Thoracic aorta (tissue), 2 donors: ENCODE measurements at regions not wholly inside any gene's neighbourhood (a gene's known extent, or its start where the extent isn't known, plus 50 kb on each side); places are given as distances from the start of the nearest gene placed in this dataset.

Experiments
- ATAC-seq: fragments of 150-250 bp; one replicate; pipeline ENCODE4 v1.8.0; 2017; ENCODE audit warnings: low read depth; ENCODE audit not compliant: insufficient number of reproducible peaks, low FRiP score
- DNase-seq: peaks from one replicate; pipeline ENCODE4 v3.0.0-alpha.2; 2020; ENCODE audit warnings: low spot score
- H3K27ac ChIP-seq, 2 donors: fragments of 200-600 bp; sonication (generic); 1 replicate in 1 of 2; 2 replicates in 1 of 2; pipeline ENCODE4 v1.5.1; 2016; ENCODE audit warnings: mild to moderate bottlenecking in 2 of 2, moderate library complexity in 2 of 2
- H3K27me3 ChIP-seq: fragments of 200-600 bp; sonication (generic); replicated peaks from 2 replicates; pipeline ENCODE4 v1.6.0; 2016; ENCODE audit warnings: mild to moderate bottlenecking; ENCODE audit not compliant: insufficient read depth
- H3K36me3 ChIP-seq: fragments of 200-600 bp; sonication (generic); one replicate; pipeline ENCODE4 v1.5.1; 2016
- H3K4me1 ChIP-seq, 2 donors: fragments of 200-600 bp; sonication (generic); 1 replicate in 1 of 2; 2 replicates in 1 of 2; pipeline versions ENCODE4 v1.5.1 to v1.6.0; 2016; ENCODE audit warnings: low read depth in 2 of 2, mild to moderate bottlenecking in 1 of 2; ENCODE audit not compliant: control insufficient read depth in 1 of 2
- H3K4me3 ChIP-seq: fragments of 200-600 bp; sonication (generic); 2 replicates; pipeline ENCODE4 v1.5.1; 2016; ENCODE audit warnings: mild to moderate bottlenecking
- H3K9me3 ChIP-seq: fragments of 200-600 bp; sonication (generic); 2 replicates; pipeline ENCODE4 v1.5.1; 2016
- CTCF ChIP-seq: fragments of 200-600 bp; sonication (generic); IDR thresholded peaks from one replicate; pipeline ENCODE4 v1.5.1; 2019; ENCODE audit warnings: antibody characterized with exemption

GRCh38 chr3:18885612-18886011 lies 262.7 kb upstream of the KCNH8 start:
- DNase-seq = no peak
- no peak overlapping the region for H3K4me3 ChIP-seq
- no peak for ATAC-seq
- no peak for TF ChIP-seq CTCF
- H3K9me3 ChIP-seq = no peaks in the 10 kb centered on the region
- no peak overlapping the region for H3K27ac ChIP-seq
- no peaks in the 10 kb centered on the region for H3K36me3 ChIP-seq
- H3K27me3 ChIP-seq = no peaks in the 10 kb centered on the region
- H3K4me1 ChIP-seq = no peaks in the 10 kb centered on the region

DNA sequence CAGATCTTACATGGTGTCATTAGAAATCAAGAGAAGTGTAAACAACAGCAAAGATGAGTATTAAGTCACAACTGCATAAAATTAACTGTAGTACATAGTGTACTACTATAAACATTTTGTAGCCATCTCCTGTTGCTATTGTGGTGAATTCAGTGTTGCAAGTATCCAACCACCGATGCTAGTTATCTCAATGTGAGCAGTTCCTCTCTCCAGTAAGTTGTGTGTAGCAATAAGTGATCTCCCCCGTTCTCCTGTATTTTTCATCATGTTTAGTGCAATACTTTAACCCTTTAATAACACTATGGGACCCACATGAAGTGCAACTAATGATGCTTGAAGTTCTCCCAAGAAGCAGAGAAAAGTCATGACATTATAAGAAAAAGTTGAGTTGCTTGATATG lies 264.7 kb upstream of the KCNH8 start:
- no peak overlapping the region for H3K27ac ChIP-seq
- H3K9me3 ChIP-seq = no peaks in the 10 kb centered on the region
- H3K4me3 ChIP-seq = no peak overlapping the region
- H3K27me3 ChIP-seq = no peaks in the 10 kb centered on the region
- ATAC-seq (no peak), DNase-seq (no peak)
- no peaks in the 10 kb centered on the region for H3K36me3 ChIP-seq
- no peaks in the 10 kb centered on the region for H3K4me1 ChIP-seq
- TF ChIP-seq CTCF = no peak

GRCh38 chr3:18880691-18881090 lies 267.6 kb upstream of the KCNH8 start:
- no peak overlapping the region for H3K4me3 ChIP-seq
- no peak for DNase-seq
- no peak for ATAC-seq
- no peaks in the 10 kb centered on the region for H3K36me3 ChIP-seq
- H3K9me3 ChIP-seq = no peaks in the 10 kb centered on the region
- no peak overlapping the region for H3K27ac ChIP-seq
- H3K27me3 ChIP-seq = no peaks in the 10 kb centered on the region
- no peaks in the 10 kb centered on the region for H3K4me1 ChIP-seq
- no peak for TF ChIP-seq CTCF

- no peak overlapping the region for H3K4me3 ChIP-seq
- DNase-seq = no peak
- no peak overlapping the region for H3K27ac ChIP-seq
- H3K9me3 ChIP-seq = no peaks in the 10 kb centered on the region
- TF ChIP-seq CTCF = no peak
- H3K36me3 ChIP-seq = no peaks in the 10 kb centered on the region
- no peak for ATAC-seq
- no peaks in the 10 kb centered on the region for H3K27me3 ChIP-seq
- H3K4me1 ChIP-seq = peaks cover 6 to 17% of the 10 kb centered on the region in 2 donors
Observed at GRCh38 chr3:18872466-18872865, 275.8 kb upstream of the KCNH8 start.

GRCh38 chr3:18870642-18871041 lies 277.7 kb upstream of the KCNH8 start:
- Histone ChIP-seq H3K27ac (no peak overlapping the region), H3K27me3 (no peaks in the 10 kb centered on the region), H3K36me3 (no peaks in the 10 kb centered on the region), H3K4me1 (peaks cover 6 to 17% of the 10 kb centered on the region in 2 donors), H3K4me3 (no peak overlapping the region), H3K9me3 (no peaks in the 10 kb centered on the region)
- ATAC-seq (no peak), DNase-seq (no peak)
- TF ChIP-seq CTCF = no peak
